ENCODE measurements at regions not wholly inside any gene's neighbourhood (a gene's known extent, or its start where the extent isn't known, plus 50 kb on each side); places are given as distances from the start of the nearest gene placed in this dataset.
"Not testable (repeated sequence)": the region's sequence is repeated elsewhere in the genome, so short reads cannot be mapped to it uniquely, and the experiment has no call there.

DNA sequence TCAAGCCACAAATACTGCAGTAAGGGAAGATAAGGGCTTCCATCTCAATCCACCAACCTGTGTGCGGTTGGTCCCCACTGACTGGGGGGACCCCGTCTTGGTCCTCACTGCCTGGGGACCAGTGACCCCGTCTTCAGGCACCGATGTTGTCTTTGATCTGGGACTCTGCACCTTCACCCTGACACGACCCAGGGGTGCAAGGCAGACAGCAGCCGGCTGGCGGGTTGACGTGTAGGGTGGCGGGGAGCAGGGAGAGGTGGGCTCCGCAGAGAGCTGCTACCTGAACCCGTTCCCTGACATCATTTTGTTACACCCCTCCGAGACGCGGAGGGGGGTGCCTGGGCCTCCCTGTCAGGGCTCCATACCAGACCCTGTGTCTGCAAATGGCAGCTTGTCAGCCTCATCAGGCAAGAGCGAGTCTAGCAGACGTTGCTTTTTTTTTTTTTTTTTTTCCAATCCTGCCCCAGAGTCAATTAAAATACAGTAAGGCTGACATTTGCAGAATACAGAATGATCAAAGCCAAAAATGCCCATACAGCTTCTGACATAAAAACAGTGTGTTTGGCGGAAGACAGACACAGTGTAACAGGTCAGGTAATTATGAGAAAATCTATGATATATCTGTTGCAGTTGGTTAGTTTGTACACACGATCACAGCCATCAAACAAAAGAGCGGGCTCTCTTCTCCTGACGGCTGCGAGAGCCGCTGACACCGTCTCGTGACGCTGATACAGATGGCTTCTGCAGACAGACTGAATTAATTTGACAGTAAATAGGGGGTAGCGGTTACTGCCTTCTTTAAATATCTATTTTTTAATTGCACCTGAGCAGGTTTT, 118.6 kb downstream of the CRLF2 start:
- Histone ChIP-seq H3K36me3 (ENCODE audit: control insufficient read depth, low read length) (no peaks in the 10 kb centered on the region), H3K4me2 (ENCODE audit: low read length) (no peak overlapping the region), H3K4me3 (ENCODE audit: low read length) (no peak overlapping the region), H3K9me3 (ENCODE audit: control insufficient read depth, insufficient read depth, low read length) (no peaks in the 10 kb centered on the region), H3K9me2 (replicated peaks; ENCODE audit: control insufficient read depth, low read length) (no peaks in the 10 kb centered on the region), H3K27ac (ENCODE audit: low read depth, low read length) (no peak overlapping the region), H4K20me1 (ENCODE audit: control insufficient read depth, insufficient read depth, low read depth, low read length) (no peaks in the 10 kb centered on the region), H3K79me2 (ENCODE audit: control insufficient read depth, low read length) (no peaks in the 10 kb centered on the region), H3K27me3 (ENCODE audit: control insufficient read depth, low read length) (no peaks in the 10 kb centered on the region), H3F3A (ENCODE audit: control insufficient read depth, insufficient read depth) (no peaks in the 10 kb centered on the region), H3K4me1 (ENCODE audit: control insufficient read depth, low read length) (no peaks in the 10 kb centered on the region)
- TF ChIP-seq EZH2phosphoT487 (IDR thresholded peaks at IDR 0.05; ENCODE audit: borderline replicate concordance, low read length) (no peak), CTCF (IDR thresholded peaks at IDR 0.05; ENCODE audit: low read depth, low read length, poor library complexity, severe bottlenecking) (no peak)

DNA sequence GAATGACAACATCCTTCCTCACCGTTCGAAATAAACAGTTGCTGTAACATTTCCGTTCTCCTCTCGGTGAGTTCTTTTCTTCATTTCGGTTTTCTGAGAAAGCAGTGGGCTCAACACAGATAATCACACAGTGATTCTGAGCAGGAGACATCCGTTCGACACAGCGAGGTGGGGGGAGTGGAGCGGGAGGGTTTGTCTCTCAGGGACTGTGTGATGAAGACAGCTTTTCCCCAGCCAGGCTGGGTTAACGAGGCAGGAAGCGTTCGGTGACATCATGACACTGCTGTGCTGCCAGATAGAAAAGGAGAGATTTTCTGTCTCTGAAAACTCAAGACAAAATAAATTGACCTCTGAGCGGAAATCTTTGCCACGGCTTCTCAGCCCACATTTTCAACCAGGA, 119.3 kb downstream of the CRLF2 start:
- H4K20me1 ChIP-seq (ENCODE audit: control insufficient read depth, insufficient read depth, low read depth, low read length), result no peaks in the 10 kb centered on the region
- no peaks in the 10 kb centered on the region for H3K36me3 ChIP-seq (ENCODE audit: control insufficient read depth, low read length)
- H3K4me1 ChIP-seq (ENCODE audit: control insufficient read depth, low read length), result no peaks in the 10 kb centered on the region
- H3K79me2 ChIP-seq (ENCODE audit: control insufficient read depth, low read length), result no peaks in the 10 kb centered on the region
- H3K9me2 ChIP-seq (replicated peaks; ENCODE audit: control insufficient read depth, low read length), result no peaks in the 10 kb centered on the region
- H3F3A ChIP-seq (ENCODE audit: control insufficient read depth, insufficient read depth), result no peaks in the 10 kb centered on the region
- H3K4me3 ChIP-seq (ENCODE audit: low read length), result no peak overlapping the region
- H3K9me3 ChIP-seq (ENCODE audit: control insufficient read depth, insufficient read depth, low read length), result no peaks in the 10 kb centered on the region
- TF ChIP-seq CTCF (IDR thresholded peaks at IDR 0.05; ENCODE audit: low read depth, low read length, poor library complexity, severe bottlenecking) (no peak), EZH2phosphoT487 (IDR thresholded peaks at IDR 0.05; ENCODE audit: borderline replicate concordance, low read length) (no peak)
- H3K27me3 ChIP-seq (ENCODE audit: control insufficient read depth, low read length), result no peaks in the 10 kb centered on the region
- no peak overlapping the region for H3K4me2 ChIP-seq (ENCODE audit: low read length)
- H3K27ac ChIP-seq (ENCODE audit: low read depth, low read length), result no peak overlapping the region

- TF ChIP-seq EZH2phosphoT487 (IDR thresholded peaks at IDR 0.05; ENCODE audit: borderline replicate concordance, low read length), result no peak
- TF ChIP-seq CTCF (IDR thresholded peaks at IDR 0.05; ENCODE audit: low read depth, low read length, poor library complexity, severe bottlenecking), result no peak
- Histone ChIP-seq H3F3A (ENCODE audit: control insufficient read depth, insufficient read depth) (no peaks in the 10 kb centered on the region), H3K4me3 (ENCODE audit: low read length) (no peak overlapping the region), H3K9me3 (ENCODE audit: control insufficient read depth, insufficient read depth, low read length) (peaks cover 11% of the 10 kb centered on the region; the same call in 1 of the 2 replicates), H3K9me2 (replicated peaks; ENCODE audit: control insufficient read depth, low read length) (no peaks in the 10 kb centered on the region), H3K27me3 (ENCODE audit: control insufficient read depth, low read length) (no peaks in the 10 kb centered on the region), H3K36me3 (ENCODE audit: control insufficient read depth, low read length) (no peaks in the 10 kb centered on the region), H3K4me2 (ENCODE audit: low read length) (no peak overlapping the region), H3K4me1 (ENCODE audit: control insufficient read depth, low read length) (no peaks in the 10 kb centered on the region), H4K20me1 (ENCODE audit: control insufficient read depth, insufficient read depth, low read depth, low read length) (no peaks in the 10 kb centered on the region), H3K27ac (ENCODE audit: low read depth, low read length) (no peak overlapping the region), H3K79me2 (ENCODE audit: control insufficient read depth, low read length) (no peaks in the 10 kb centered on the region)
Measured at GRCh38 chrX:1086444-1087409, 125.7 kb downstream of the CRLF2 start.

- H3K9me2 ChIP-seq (replicated peaks; ENCODE audit: control insufficient read depth, low read length); H3K4me3 ChIP-seq (ENCODE audit: low read length); H3K4me2 ChIP-seq (ENCODE audit: low read length); H3F3A ChIP-seq (ENCODE audit: control insufficient read depth, insufficient read depth); H3K36me3 ChIP-seq (ENCODE audit: control insufficient read depth, low read length); H3K27me3 ChIP-seq (ENCODE audit: control insufficient read depth, low read length); H4K20me1 ChIP-seq (ENCODE audit: control insufficient read depth, insufficient read depth, low read depth, low read length); H3K79me2 ChIP-seq (ENCODE audit: control insufficient read depth, low read length); H3K27ac ChIP-seq (ENCODE audit: low read depth, low read length); H3K4me1 ChIP-seq (ENCODE audit: control insufficient read depth, low read length): not testable (repeated sequence)
- peaks cover 11% of the 10 kb centered on the region; the same call in 1 of the 2 replicates for H3K9me3 ChIP-seq (ENCODE audit: control insufficient read depth, insufficient read depth, low read length)
Measured at GRCh38 chrX:1085871-1086270, 126.6 kb downstream of the CRLF2 start.

All from DOHH2 (cell line).